ENCODE measurements at regions not wholly inside any gene's neighbourhood (a gene's known extent, or its start where the extent isn't known, plus 50 kb on each side); places are given as distances from the start of the nearest gene placed in this dataset.
A peak's percentile ranks its signal among the peaks of the same experiment; 100 is the strongest.

DNA sequence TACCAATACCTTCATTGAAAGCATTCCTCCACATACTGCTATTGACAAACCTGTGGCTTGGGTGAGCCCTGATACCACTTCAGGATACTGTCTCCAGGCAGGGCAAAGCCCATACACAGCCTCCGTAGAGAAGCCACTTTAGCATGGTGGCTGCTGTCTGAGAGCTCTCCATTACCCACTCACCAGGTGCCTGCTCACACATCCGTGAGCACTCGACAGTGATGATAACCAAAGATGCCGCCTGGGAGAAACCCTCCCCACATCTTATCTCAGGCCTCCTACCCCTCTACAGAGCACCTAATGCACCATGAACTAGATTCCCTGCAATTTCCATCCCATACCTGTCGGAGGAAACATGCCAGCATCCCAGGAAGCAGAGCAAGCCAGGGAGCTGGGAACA lies 57.6 kb upstream of the KLHL29 start:
- Histone ChIP-seq H3K36me3 (ENCODE audit: control insufficient read depth, insufficient read depth, low read length) (no peaks in the 10 kb centered on the region), H3K4me3 (replicated peaks; ENCODE audit: low read depth, low read length) (no peak overlapping the region), H3K27me3 (replicated peaks; ENCODE audit: control insufficient read depth, insufficient read depth, low read length) (no peaks in the 10 kb centered on the region; the same call in 1 of the 2 replicates)
- TF ChIP-seq CTCF (IDR thresholded peaks at IDR 0.05; ENCODE audit: insufficient read depth, low read length, poor library complexity, severe bottlenecking), result no peak
- no peak for DNase-seq (ENCODE audit: extremely low read depth, insufficient read length)

DNA sequence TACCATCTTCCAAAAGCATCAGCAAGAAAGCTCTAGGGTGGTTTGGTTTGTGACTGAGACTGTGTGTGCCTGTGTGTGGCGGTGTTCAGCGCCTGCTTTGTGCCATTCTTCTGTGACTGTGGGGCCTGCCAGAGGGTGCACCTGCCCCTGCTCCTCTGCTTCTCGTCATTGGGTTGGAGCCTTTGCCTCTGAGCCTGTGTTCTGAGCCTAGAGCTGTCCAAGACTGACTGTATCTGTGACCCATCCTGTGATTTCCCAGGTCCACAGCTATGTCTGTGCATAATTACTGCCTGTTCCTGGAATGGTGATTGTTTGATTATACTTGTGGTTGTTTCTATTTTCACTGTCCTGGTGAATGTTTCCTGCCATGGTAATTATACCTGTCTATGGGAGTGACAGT lies 57.1 kb upstream of the KLHL29 start:
- no peak overlapping the region for H3K4me3 ChIP-seq (replicated peaks; ENCODE audit: low read depth, low read length)
- DNase-seq (ENCODE audit: extremely low read depth, insufficient read length), result no peak
- no peaks in the 10 kb centered on the region for H3K36me3 ChIP-seq (ENCODE audit: control insufficient read depth, insufficient read depth, low read length)
- TF ChIP-seq CTCF (IDR thresholded peaks at IDR 0.05; ENCODE audit: insufficient read depth, low read length, poor library complexity, severe bottlenecking), result no peak
- H3K27me3 ChIP-seq (replicated peaks; ENCODE audit: control insufficient read depth, insufficient read depth, low read length), result no peaks in the 10 kb centered on the region; the same call in none of the 2 replicates

- DNase-seq (ENCODE audit: extremely low read depth, insufficient read length), result no peak
- H3K27me3 ChIP-seq (replicated peaks; ENCODE audit: control insufficient read depth, insufficient read depth, low read length), result no peaks in the 10 kb centered on the region; the same call in none of the 2 replicates
- no peak overlapping the region for H3K4me3 ChIP-seq (replicated peaks; ENCODE audit: low read depth, low read length)
- TF ChIP-seq CTCF (IDR thresholded peaks at IDR 0.05; ENCODE audit: insufficient read depth, low read length, poor library complexity, severe bottlenecking), result peak; percentile 34
- no peaks in the 10 kb centered on the region for H3K36me3 ChIP-seq (ENCODE audit: control insufficient read depth, insufficient read depth, low read length)
Observed at GRCh38 chr2:23330214-23330613, 54.8 kb upstream of the KLHL29 start.
